GM23338 (cell line): ENCODE measurements at regions not wholly inside any gene's neighbourhood (a gene's known extent, or its start where the extent isn't known, plus 50 kb on each side); places are given as distances from the start of the nearest gene placed in this dataset.

Experiments used
- ATAC-seq: fragments of 200-7000 bp; cut with Tn5 transposase; 3 replicates; pipeline ENCODE4 v1.9.1; 2020
- DNase-seq: peaks from one replicate; pipeline ENCODE4 v3.0.0-alpha.2; 2015; ENCODE audit warnings: low spot score
- H2AFZ ChIP-seq: fragments of 200-600 bp; sonication (generic); 2 replicates; pipeline ENCODE4 v1.8.0; 2016; ENCODE audit warnings: antibody characterized with exemption, mild to moderate bottlenecking, moderate library complexity
- H3F3A ChIP-seq: fragments of 200-600 bp; sonication (generic); replicated peaks from 2 replicates; pipeline ENCODE4 v1.8.0; 2017; ENCODE audit warnings: antibody characterized with exemption, mixed run types, low read depth
- H3K27ac ChIP-seq: fragments of 200-600 bp; sonication (generic); 2 replicates; pipeline ENCODE4 v1.6.1; 2016; ENCODE audit warnings: low read depth
- H3K27me3 ChIP-seq: fragments of 200-600 bp; sonication (generic); 2 replicates; pipeline ENCODE4 v1.8.0; 2016; ENCODE audit warnings: mild to moderate bottlenecking, mixed run types, moderate library complexity; ENCODE audit not compliant: insufficient read depth
- H3K36me3 ChIP-seq: fragments of 200-600 bp; sonication (generic); 2 replicates; pipeline ENCODE4 v1.8.0; 2016; ENCODE audit warnings: mild to moderate bottlenecking; ENCODE audit not compliant: insufficient read depth
- H3K4me1 ChIP-seq: fragments of 200-600 bp; sonication (generic); 2 replicates; pipeline ENCODE4 v1.8.0; 2016; ENCODE audit warnings: mild to moderate bottlenecking, moderate library complexity; ENCODE audit not compliant: insufficient read depth
- H3K4me2 ChIP-seq: fragments of 200-600 bp; sonication (generic); 2 replicates; pipeline ENCODE4 v1.7.1; 2017; ENCODE audit warnings: mixed run types
- H3K4me3 ChIP-seq: fragments of 200-600 bp; sonication (generic); 2 replicates; pipeline ENCODE4 v1.6.1; 2016; ENCODE audit warnings: mixed run types
- H3K79me2 ChIP-seq: fragments of 200-600 bp; sonication (generic); replicated peaks from 2 replicates; pipeline ENCODE4 v1.8.0; 2017; ENCODE audit warnings: mild to moderate bottlenecking; ENCODE audit not compliant: insufficient read depth
- H3K9me2 ChIP-seq: fragments of 200-600 bp; sonication (generic); 2 replicates; pipeline ENCODE4 v1.8.0; 2017; ENCODE audit not compliant: insufficient read depth
- H4K20me1 ChIP-seq: fragments of 200-600 bp; sonication (generic); replicated peaks from 2 replicates; pipeline ENCODE4 v1.8.0; 2017; ENCODE audit warnings: mild to moderate bottlenecking; ENCODE audit not compliant: insufficient read depth
- H3K27ac Mint-ChIP-seq: 2 replicates; pipeline ENCODE4 v1.8.0; 2020; ENCODE audit warnings: inconsistent platforms, mild to moderate bottlenecking, moderate library complexity, mixed read lengths
- H3K27me3 Mint-ChIP-seq: 3 replicates; pipeline ENCODE4 v1.8.0; 2022; ENCODE audit warnings: low read depth, mild to moderate bottlenecking, moderate library complexity, mixed read lengths, inconsistent platforms; ENCODE audit not compliant: insufficient read depth, poor library complexity
- H3K36me3 Mint-ChIP-seq: 3 replicates; pipeline ENCODE4 v1.8.0; 2021; ENCODE audit warnings: low read depth, mild to moderate bottlenecking, inconsistent platforms, moderate library complexity, mixed read lengths
- H3K4me1 Mint-ChIP-seq: 3 replicates; pipeline ENCODE4 v1.8.0; 2020; ENCODE audit warnings: mild to moderate bottlenecking, inconsistent platforms, mixed read lengths
- H3K4me3 Mint-ChIP-seq: 3 replicates; pipeline ENCODE4 v1.8.0; 2021; ENCODE audit warnings: moderate library complexity, mild to moderate bottlenecking, inconsistent platforms, mixed read lengths
- H3K9me3 Mint-ChIP-seq: 3 replicates; pipeline ENCODE4 v1.8.0; 2020; ENCODE audit warnings: moderate library complexity, mild to moderate bottlenecking, inconsistent platforms, mixed read lengths
- CREB1 ChIP-seq: fragments of 250-450 bp; sonication (Bioruptor Pico); IDR thresholded peaks from 2 replicates; pipeline ENCODE4 v1.5.0; 2020; ENCODE audit warnings: low read depth, mild to moderate bottlenecking, moderate library complexity
- CTCF ChIP-seq, 2 experiments: fragments of 200-600 bp in 1 of 2; sonication (generic) in 1 of 2; conservative IDR thresholded peaks; 2 replicates each; pipeline versions ENCODE4 v1.5.1 to v1.6.1; 2016 to 2017; ENCODE audit warnings: antibody characterized with exemption in 2 of 2, low read depth in 2 of 2, mild to moderate bottlenecking in 2 of 2, moderate library complexity in 1 of 2
- ETS1 ChIP-seq: IDR thresholded peaks from 2 replicates; pipeline ENCODE4 v1.6.1; 2016; ENCODE audit warnings: antibody characterized with exemption
- EZH2 ChIP-seq: fragments of 200-600 bp; sonication (generic); IDR thresholded peaks from one replicate; pipeline ENCODE4 v1.8.0; 2017; ENCODE audit warnings: antibody characterized with exemption, mild to moderate bottlenecking, low read depth; ENCODE audit not compliant: unreplicated experiment
- EZH2phosphoT487 ChIP-seq: fragments of 200-600 bp; sonication (generic); IDR thresholded peaks from one replicate; pipeline ENCODE4 v1.8.1; 2018; ENCODE audit warnings: antibody characterized with exemption; ENCODE audit not compliant: unreplicated experiment
- JUNB ChIP-seq: IDR thresholded peaks from one replicate; pipeline ENCODE4 v1.6.1; 2016; ENCODE audit warnings: antibody characterized with exemption; ENCODE audit not compliant: unreplicated experiment
- POLR2AphosphoS5 ChIP-seq: IDR thresholded peaks from 2 replicates; pipeline ENCODE4 v1.6.1; 2016; ENCODE audit warnings: antibody characterized with exemption, low read depth
- REST ChIP-seq: IDR thresholded peaks from one replicate; pipeline ENCODE4 v1.6.1; 2018; ENCODE audit warnings: antibody characterized with exemption; ENCODE audit not compliant: unreplicated experiment
- STAT1 ChIP-seq: IDR thresholded peaks from one replicate; pipeline ENCODE4 v1.6.1; 2016; ENCODE audit warnings: antibody characterized with exemption; ENCODE audit not compliant: unreplicated experiment
- ZNF114 ChIP-seq: fragments of 250-450 bp; sonication (Bioruptor Pico); IDR thresholded peaks from 2 replicates; pipeline ENCODE4 v1.5.0; 2020; ENCODE audit warnings: mild to moderate bottlenecking, moderate library complexity
- ZNF331 ChIP-seq: fragments of 250-450 bp; sonication (Bioruptor Pico); IDR thresholded peaks from 2 replicates; pipeline ENCODE4 v1.5.0; 2020; ENCODE audit warnings: low read depth, mild to moderate bottlenecking, moderate library complexity

GRCh38 chr18:28771849-28772248 lies 594.9 kb upstream of the CDH2 start (continued):
- TF ChIP-seq REST (no peak), EZH2 (no peak), ETS1 (no peak)

GRCh38 chr18:28768791-28769768 lies 592.1 kb upstream of the CDH2 start:
- Histone ChIP-seq H2AFZ (peak overlapping the region; percentile 5; the same call in 1 of the 2 replicates), H4K20me1 (no peaks in the 10 kb centered on the region), H3K27ac (no peak overlapping the region), H3K36me3 (no peaks in the 10 kb centered on the region), H3F3A (no peaks in the 10 kb centered on the region), H3K79me2 (no peaks in the 10 kb centered on the region), H3K27me3 (no peaks in the 10 kb centered on the region), H3K4me2 (no peak overlapping the region), H3K9me2 (no peaks in the 10 kb centered on the region), H3K4me1 (no peaks in the 10 kb centered on the region), H3K4me3 (no peak overlapping the region)
- DNase-seq (no peak), ATAC-seq (no peak)
- no peaks in the 10 kb centered on the region for H3K9me3 Mint-ChIP-seq
- no peaks in the 10 kb centered on the region for H3K4me1 Mint-ChIP-seq
- no peak overlapping the region for H3K4me3 Mint-ChIP-seq
- H3K27me3 Mint-ChIP-seq: no peaks in the 10 kb centered on the region
- no peak overlapping the region for H3K27ac Mint-ChIP-seq
- H3K36me3 Mint-ChIP-seq: no peaks in the 10 kb centered on the region
- TF ChIP-seq ETS1: no peak
- no peak for TF ChIP-seq REST
- TF ChIP-seq JUNB: no peak
- no peak for TF ChIP-seq ZNF114 (CRISPR knock-in tag)
- TF ChIP-seq ZNF331: no peak
- no peak for TF ChIP-seq EZH2
- TF ChIP-seq CTCF (conservative IDR thresholded peaks at IDR 0.05; ENCODE audit: low read depth in 2 of 2): no peak
- no peak for TF ChIP-seq STAT1
- TF ChIP-seq POLR2AphosphoS5: no peak
- no peak for TF ChIP-seq EZH2phosphoT487
- no peak for TF ChIP-seq CREB1 (CRISPR knock-in tag)
